K562 (cell line): ENCODE measurements at regions not wholly inside any gene's neighbourhood (a gene's known extent, or its start where the extent isn't known, plus 50 kb on each side); places are given as distances from the start of the nearest gene placed in this dataset.

Source experiments
- BRD9 ChIP-seq: fragments of 450-650 bp; IDR thresholded peaks from 2 replicates; pipeline ENCODE4 v1.6.1; 2018; ENCODE audit warnings: low read depth; ENCODE audit not compliant: partially characterized antibody
- CREM ChIP-seq: IDR thresholded peaks from 2 replicates; pipeline ENCODE4 v1.6.1; 2014; ENCODE audit warnings: antibody characterized with exemption, low read depth
- E2F1 ChIP-seq: sonication (generic); formaldehyde crosslinking; IDR thresholded peaks from 2 replicates; pipeline ENCODE4 v1.8.1; 2023; ENCODE audit warnings: mild to moderate bottlenecking, missing genetic modification reagents, moderate library complexity
- E2F6 ChIP-seq, 2 experiments: IDR thresholded peaks; 2 replicates each; pipeline ENCODE4 v1.6.1; 2011; ENCODE audit warnings: borderline replicate concordance in 1 of 2, control low read depth in 1 of 2, low read depth in 1 of 2, low read length in 1 of 2, mild to moderate bottlenecking in 1 of 2, mixed read lengths in 1 of 2, moderate library complexity in 1 of 2; ENCODE audit not compliant: insufficient read depth in 1 of 2, insufficient read length in 1 of 2, poor library complexity in 1 of 2, severe bottlenecking in 1 of 2; ENCODE audit errors: extremely low read depth in 1 of 2
- IRF9 ChIP-seq: fragments of 450-650 bp; IDR thresholded peaks from 2 replicates; pipeline ENCODE4 v1.6.1; 2016; ENCODE audit warnings: missing biosample characterization, missing genetic modification characterization
- LARP7 ChIP-seq: fragments of 450-650 bp; IDR thresholded peaks from 2 replicates; pipeline ENCODE4 v1.6.1; 2016
- MGA ChIP-seq: fragments of 450-650 bp; IDR thresholded peaks from 2 replicates; pipeline ENCODE4 v1.6.1; 2016; ENCODE audit warnings: mild to moderate bottlenecking, moderate library complexity
- RAD51 ChIP-seq: fragments of 450-650 bp; IDR thresholded peaks from 2 replicates; pipeline ENCODE4 v1.7.1; 2016; ENCODE audit warnings: low read depth, mild to moderate bottlenecking, borderline replicate concordance
- SMC3 ChIP-seq: conservative IDR thresholded peaks from 2 replicates; pipeline ENCODE4 v1.6.1; 2011; ENCODE audit warnings: low read depth, low read length, improper control_type of control experiment; ENCODE audit not compliant: insufficient read depth
- TCFL5 ChIP-seq: fragments of 250-450 bp; sonication (Bioruptor Pico); conservative IDR thresholded peaks from 2 replicates; pipeline ENCODE4 v1.6.1; 2021; ENCODE audit warnings: mild to moderate bottlenecking, moderate library complexity, matching md5 sums
- ZFP1 ChIP-seq: fragments of 450-650 bp; formaldehyde crosslinking; IDR thresholded peaks from 2 replicates; pipeline ENCODE4 v1.4.0; 2020; ENCODE audit warnings: mild to moderate bottlenecking, mixed read lengths
- ZNF232 ChIP-seq: sonication (generic); formaldehyde crosslinking; IDR thresholded peaks from 2 replicates; pipeline ENCODE4 v1.8.0; 2022; ENCODE audit warnings: mild to moderate bottlenecking, missing genetic modification reagents

GRCh38 chr1:69197816-69198215 lies 369.9 kb upstream of the LRRC7 start (continued):
- TF ChIP-seq MGA: no peak
- no peak for TF ChIP-seq LARP7
- TF ChIP-seq E2F6 (IDR thresholded peaks at IDR 0.05; ENCODE audit: borderline replicate concordance in 1 of 2, extremely low read depth in 1 of 2, insufficient read depth in 1 of 2, insufficient read length in 1 of 2, low read depth in 1 of 2, low read length in 1 of 2, poor library complexity in 1 of 2, severe bottlenecking in 1 of 2): no peak
- TF ChIP-seq TCFL5 (CRISPR knock-in tag): no peak
- no peak for TF ChIP-seq SMC3
- TF ChIP-seq ZFP1 (CRISPR knock-in tag): no peak
- no peak for TF ChIP-seq IRF9 (tag)
- TF ChIP-seq CREM: no peak
- TF ChIP-seq BRD9: no peak
- no peak for TF ChIP-seq E2F1 (CRISPR knock-in tag)
- no peak for TF ChIP-seq RAD51
- no peak for TF ChIP-seq ZNF232 (CRISPR knock-in tag)
